ENCODE measurements at regions not wholly inside any gene's neighbourhood (a gene's known extent, or its start where the extent isn't known, plus 50 kb on each side); places are given as distances from the start of the nearest gene placed in this dataset.

- Histone ChIP-seq H3K4me3 (no peak overlapping the region), H3K27ac (no peak overlapping the region), H3K27me3 (no peaks in the 10 kb centered on the region), H3K36me3 (no peaks in the 10 kb centered on the region), H3K4me1 (no peaks in the 10 kb centered on the region), H3K9me3 (no peaks in the 10 kb centered on the region)
- no peak for TF ChIP-seq CTCF (IDR thresholded peaks at IDR 0.05)
- TF ChIP-seq POLR2A (IDR thresholded peaks at IDR 0.05) = no peak
- no peak for DNase-seq
Measured at GRCh38 chr17:71464241-71464640, 656.6 kb upstream of the SOX9 start.

GRCh38 chr17:71464751-71465150 lies 656.1 kb upstream of the SOX9 start:
- H3K36me3 ChIP-seq = no peaks in the 10 kb centered on the region
- H3K4me1 ChIP-seq = no peaks in the 10 kb centered on the region
- no peak for DNase-seq
- no peak overlapping the region for H3K27ac ChIP-seq
- no peak overlapping the region for H3K4me3 ChIP-seq
- TF ChIP-seq POLR2A (IDR thresholded peaks at IDR 0.05) = no peak
- no peaks in the 10 kb centered on the region for H3K9me3 ChIP-seq
- H3K27me3 ChIP-seq = no peaks in the 10 kb centered on the region

GRCh38 chr17:71467719-71468118 lies 653.1 kb upstream of the SOX9 start:
- no peaks in the 10 kb centered on the region for H3K27me3 ChIP-seq
- no peak for DNase-seq
- no peaks in the 10 kb centered on the region for H3K36me3 ChIP-seq
- no peak overlapping the region for H3K27ac ChIP-seq
- H3K9me3 ChIP-seq = no peaks in the 10 kb centered on the region
- no peak overlapping the region for H3K4me3 ChIP-seq
- no peaks in the 10 kb centered on the region for H3K4me1 ChIP-seq
- TF ChIP-seq CTCF (IDR thresholded peaks at IDR 0.05) = no peak
- no peak for TF ChIP-seq POLR2A (IDR thresholded peaks at IDR 0.05)

GRCh38 chr17:71470062-71470461 lies 650.8 kb upstream of the SOX9 start:
- H3K27me3 ChIP-seq = no peaks in the 10 kb centered on the region
- no peak for DNase-seq
- no peak overlapping the region for H3K4me3 ChIP-seq
- H3K36me3 ChIP-seq = no peaks in the 10 kb centered on the region
- no peaks in the 10 kb centered on the region for H3K4me1 ChIP-seq
- H3K27ac ChIP-seq = no peak overlapping the region
- TF ChIP-seq POLR2A (IDR thresholded peaks at IDR 0.05) (no peak), CTCF (IDR thresholded peaks at IDR 0.05) (no peak)
- no peaks in the 10 kb centered on the region for H3K9me3 ChIP-seq

GRCh38 chr17:71472809-71473789 lies 647.7 kb upstream of the SOX9 start:
- Histone ChIP-seq H3K36me3 (no peaks in the 10 kb centered on the region), H3K27me3 (no peaks in the 10 kb centered on the region), H3K27ac (no peak overlapping the region), H3K9me3 (no peaks in the 10 kb centered on the region), H3K4me3 (no peak overlapping the region), H3K4me1 (no peaks in the 10 kb centered on the region)
- TF ChIP-seq POLR2A (IDR thresholded peaks at IDR 0.05) (no peak), CTCF (IDR thresholded peaks at IDR 0.05) (peak in 3 of 6 experiments; percentile 68 to 71 (median 70))
- DNase-seq = no peak

- no peak overlapping the region for H3K4me3 ChIP-seq
- DNase-seq = no peak
- TF ChIP-seq CTCF (IDR thresholded peaks at IDR 0.05) (no peak), POLR2A (IDR thresholded peaks at IDR 0.05) (no peak)
- no peaks in the 10 kb centered on the region for H3K27me3 ChIP-seq
- H3K27ac ChIP-seq = no peak overlapping the region
- no peaks in the 10 kb centered on the region for H3K4me1 ChIP-seq
- no peaks in the 10 kb centered on the region for H3K36me3 ChIP-seq
- H3K9me3 ChIP-seq = no peaks in the 10 kb centered on the region
Measured at GRCh38 chr17:71477356-71477755, 643.5 kb upstream of the SOX9 start.

Measured in Peyer's patch (tissue), 4 donors.